COLO668 (cell line): ENCODE measurements at regions not wholly inside any gene's neighbourhood (a gene's known extent, or its start where the extent isn't known, plus 50 kb on each side); places are given as distances from the start of the nearest gene placed in this dataset.
"Not testable (repeated sequence)": the region's sequence is repeated elsewhere in the genome, so short reads cannot be mapped to it uniquely, and the experiment has no call there.

Experiments used
- DNase-seq: peaks from one replicate; lab custom pipeline; 2025; ENCODE audit not compliant: unreplicated experiment; lab: John Stamatoyannopoulos, UW

DNA sequence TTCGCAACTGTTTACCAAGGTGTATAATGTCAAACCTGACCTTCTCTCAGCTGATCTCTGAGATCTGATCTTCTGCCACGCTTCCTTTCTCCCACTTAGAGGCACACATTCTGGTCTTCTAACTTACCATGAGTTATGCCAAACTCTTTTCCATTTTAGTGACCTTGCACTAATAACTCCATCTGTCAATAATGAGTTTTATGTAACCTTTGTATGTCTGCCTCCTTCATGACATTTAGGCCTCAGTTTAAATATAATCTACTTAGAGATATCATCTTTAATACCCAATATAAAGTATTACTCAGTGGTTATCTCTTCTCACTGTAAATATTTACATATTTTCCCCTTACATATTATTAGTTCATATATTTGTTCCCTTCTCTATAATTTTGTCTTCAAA, 827.5 kb upstream of the PCDH20 start:
- DNase-seq: no peak

DNA sequence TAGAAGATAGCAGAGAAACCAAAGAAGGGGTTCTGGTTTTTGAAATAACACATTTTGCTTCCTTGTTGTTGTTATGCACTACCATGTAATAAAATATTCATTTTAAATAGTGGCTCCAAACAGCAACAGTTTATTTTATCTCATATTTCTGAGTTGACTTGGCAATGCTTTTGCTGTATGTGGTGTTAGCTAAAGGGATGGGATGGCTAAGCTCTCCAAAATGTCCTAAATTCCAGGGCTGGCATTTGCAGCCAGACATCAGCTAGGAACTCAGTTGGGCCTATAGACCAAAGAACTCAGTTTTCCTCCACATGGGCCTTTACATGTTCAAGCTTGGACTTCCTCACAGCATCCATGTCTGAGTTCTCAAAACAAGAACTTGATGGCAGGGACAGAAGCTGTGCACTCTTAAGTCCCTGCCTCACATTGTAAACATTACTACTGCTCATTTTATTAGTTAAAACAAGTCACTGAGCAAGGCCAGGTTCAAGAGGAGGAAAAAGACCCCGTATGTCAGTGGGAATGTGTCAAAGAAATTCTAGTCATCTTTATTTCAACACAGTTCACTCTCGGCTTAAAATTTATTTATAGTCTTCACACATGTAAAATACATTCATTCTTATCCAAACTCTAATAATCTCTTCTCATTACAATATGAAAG, 819.3 kb upstream of the PCDH20 start:
- no peak for DNase-seq

DNA sequence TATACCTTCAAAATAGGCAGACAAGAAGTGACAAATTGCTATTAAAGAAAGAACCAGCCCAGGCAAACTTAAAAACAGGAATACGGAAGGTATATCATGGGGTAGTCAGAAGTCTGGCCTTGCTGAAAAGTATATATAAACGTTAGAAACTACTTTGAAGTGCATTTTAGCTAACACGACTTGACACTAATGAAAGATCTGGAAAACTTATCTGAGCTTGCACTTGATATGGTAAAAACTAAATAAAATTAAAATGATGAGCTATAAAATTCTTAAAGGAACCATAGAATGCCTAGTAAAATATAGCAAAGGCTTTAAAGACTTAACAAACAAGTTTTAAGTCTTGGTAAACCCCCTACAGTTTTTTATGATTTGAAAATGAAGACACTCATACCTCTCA, 795.3 kb upstream of the PCDH20 start:
- DNase-seq: no peak

DNA sequence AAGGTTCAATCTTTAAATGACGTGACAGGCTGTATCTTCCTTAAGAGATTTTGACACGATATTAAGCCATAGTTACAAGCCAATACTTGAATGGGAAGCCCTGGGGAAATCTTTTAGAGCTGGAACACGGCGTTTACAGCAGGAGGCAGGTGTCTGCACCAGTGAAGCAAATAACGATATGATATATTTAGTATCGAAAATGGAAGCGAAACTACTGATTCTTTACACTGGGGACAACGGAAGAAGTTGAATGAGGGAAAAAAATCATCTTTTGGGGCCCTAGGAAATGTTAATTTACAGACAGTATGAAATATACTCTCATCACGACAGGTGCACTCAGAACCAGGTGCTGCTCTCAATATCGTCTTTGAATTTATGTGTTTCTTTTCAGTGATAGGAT, 793.9 kb upstream of the PCDH20 start:
- no peak for DNase-seq

DNA sequence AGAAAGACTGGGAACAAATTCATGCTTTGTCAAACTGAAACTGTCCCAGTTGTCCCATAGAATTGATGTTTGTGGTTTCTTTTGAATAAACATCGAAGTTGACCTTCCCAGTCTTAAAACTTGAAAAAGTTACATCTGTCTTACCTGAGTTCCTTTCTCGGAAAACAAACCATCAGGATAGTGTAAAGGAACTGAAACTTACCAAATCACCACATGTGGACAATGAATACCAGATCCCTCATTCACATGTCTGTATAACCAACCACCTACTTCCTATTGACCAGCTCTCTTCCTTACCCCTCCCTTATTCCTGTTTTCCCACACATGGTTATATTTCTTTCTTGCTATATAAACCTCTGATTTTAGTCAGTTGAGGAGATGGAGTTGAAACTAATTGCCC, 791.7 kb upstream of the PCDH20 start:
- no peak for DNase-seq

DNA sequence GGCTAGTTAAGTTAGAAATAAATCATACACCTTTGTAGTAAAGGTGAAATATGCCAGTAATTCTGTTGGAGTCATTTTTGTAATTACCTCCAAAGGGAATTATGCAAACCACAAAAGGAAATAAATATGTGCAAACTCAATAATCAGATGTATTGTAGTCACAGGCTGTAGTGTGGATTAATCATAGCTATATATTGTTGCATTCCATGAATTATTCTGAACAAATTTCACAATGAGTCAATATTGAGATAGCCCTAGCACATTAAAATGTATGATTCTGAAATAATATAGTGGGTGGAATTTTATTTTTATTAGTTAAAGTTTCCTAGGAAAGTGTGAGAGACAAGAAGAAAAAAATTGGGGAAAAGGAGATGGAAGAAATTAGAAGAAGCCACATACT, 790.5 kb upstream of the PCDH20 start:
- no peak for DNase-seq

DNA sequence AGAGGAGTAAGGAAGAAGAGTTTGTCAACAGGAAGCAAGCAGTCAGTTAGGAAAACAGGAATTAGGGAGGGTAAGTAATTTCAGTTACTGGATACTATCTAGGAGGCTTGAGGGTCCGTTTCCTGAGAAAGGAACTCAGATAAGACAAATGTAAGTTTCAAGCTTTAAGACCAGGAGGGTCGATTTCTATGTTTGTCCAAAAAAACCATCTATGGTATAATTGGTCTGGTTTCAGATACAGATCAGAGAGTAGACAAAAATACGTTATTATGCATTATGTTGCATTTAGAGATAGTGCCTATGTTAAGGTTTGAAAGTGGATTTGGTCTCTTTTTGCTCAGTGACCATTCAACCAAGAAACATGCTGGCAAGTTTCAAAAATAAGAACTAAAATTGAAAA, 789.6 kb upstream of the PCDH20 start:
- no peak for DNase-seq

DNA sequence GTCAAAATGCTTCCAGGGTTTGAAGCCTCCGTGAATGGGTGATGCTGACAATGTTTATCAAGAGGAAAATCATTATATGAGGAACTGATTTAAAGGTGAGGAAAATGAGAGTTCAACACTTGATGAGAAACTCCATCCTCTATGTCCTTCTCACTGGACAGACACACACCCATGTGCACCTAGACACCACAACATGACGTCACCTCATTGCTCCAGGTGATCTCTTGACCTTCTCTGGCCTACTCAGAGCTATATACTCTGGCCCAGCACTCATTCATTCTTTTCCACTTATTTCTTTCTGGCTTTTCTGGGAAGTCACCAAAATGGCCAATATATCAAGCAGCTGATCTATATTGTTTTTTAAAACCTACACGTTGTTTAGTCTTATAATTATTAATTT, 778.7 kb upstream of the PCDH20 start:
- DNase-seq: no peak

DNA sequence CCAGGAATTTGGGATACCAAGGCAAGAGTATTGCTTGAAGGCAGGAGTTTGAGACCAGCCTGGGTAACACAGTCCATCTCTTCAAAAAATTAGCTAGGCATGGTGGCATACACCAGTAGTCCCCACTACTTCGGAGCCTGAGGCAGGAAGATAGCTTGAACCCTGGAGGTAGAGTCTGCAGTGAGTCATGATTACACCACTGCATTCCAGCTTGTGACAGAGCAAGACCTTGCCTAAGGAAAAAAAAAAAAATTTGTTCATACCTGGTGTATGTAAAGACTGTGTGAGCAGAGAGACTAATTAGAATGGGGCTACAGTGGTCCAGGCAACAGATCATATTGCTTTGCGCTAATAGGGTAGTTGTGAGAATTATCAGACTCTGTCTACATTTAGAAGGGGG, 778.3 kb upstream of the PCDH20 start:
- DNase-seq: no peak

DNA sequence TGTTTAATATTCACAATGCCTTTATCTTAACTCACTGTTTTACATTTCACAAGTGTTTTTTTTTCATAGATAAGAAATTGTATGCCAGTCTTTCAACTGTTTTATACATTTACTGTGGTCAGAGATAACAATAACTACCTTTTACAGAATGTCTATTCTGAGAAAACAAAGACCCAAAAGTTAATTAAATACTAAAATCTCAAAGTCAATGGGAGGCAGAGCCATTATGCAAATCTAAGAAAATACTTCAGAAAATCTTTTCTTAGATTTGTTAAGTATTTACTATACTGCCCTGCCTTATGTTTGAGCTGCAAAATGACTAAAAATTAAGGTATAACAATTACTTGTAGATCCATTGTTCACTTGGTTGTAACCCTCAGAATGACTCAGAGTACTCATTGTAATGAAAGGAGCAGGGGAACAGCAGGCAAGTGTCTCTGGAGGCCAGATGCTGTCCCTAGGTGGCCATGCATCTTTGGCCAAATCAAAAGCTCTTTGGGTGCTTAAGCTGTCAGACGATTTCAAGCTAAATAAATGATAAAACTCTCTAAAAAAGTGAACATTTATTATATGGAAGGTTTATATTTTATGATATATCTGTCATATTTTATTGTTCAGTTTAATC, 770.1 kb upstream of the PCDH20 start:
- DNase-seq: no peak

DNA sequence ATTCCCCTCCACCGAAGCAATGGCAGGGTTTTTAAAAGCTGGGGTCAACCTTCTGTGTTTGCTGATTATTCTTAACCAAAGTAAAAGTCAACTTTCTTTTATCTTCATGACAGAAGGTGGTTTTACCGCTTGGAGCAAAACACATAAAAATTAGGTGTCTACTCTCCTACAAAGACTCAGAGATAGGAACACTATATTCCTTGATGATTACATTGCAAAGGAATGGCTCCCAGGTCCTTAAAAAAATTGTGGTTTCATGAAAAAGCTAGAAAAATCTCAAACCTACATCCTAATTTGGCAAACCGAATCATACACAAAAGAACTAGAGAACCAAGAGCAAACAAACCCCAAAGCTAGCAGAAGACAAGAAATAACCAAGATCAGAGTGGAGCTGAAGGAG, 760.4 kb upstream of the PCDH20 start:
- DNase-seq: no peak

DNA sequence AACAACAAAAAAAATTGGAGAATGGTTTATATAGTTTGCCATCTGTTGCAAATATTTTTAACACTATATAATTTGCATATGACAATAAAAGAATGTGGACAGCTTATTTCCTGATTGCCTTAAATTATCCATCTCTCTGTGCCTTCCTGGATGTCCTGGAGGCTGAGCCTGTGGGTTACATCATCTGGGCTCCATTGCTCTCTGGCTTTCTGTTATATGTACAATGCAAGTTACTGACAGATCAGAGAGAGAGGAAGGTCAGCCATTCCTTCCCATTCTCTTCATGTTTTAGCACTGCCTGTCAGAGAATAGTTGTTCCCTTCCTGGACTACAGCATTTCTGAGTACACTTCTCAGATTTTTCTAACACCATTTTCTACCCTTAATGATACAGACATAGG, 758.3 kb upstream of the PCDH20 start:
- DNase-seq: no peak

DNA sequence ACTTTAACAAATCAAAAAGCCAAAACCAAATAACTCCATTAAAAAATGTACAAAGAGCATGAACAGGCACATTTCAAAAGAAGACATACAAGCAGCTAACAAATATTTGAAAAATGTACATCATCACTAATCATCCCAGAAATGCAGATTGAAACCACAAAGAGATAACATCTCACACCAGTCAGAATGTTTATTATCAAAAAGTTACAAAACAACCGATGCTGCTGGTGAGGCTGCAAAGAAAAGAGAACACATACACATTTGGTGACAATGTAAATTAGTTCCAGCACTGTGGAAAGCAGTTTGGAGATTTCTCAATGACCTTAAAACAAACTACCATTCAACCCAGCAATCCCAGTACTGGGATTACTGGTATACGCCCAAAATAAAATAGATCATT, 756.0 kb upstream of the PCDH20 start:
- no peak for DNase-seq

DNA sequence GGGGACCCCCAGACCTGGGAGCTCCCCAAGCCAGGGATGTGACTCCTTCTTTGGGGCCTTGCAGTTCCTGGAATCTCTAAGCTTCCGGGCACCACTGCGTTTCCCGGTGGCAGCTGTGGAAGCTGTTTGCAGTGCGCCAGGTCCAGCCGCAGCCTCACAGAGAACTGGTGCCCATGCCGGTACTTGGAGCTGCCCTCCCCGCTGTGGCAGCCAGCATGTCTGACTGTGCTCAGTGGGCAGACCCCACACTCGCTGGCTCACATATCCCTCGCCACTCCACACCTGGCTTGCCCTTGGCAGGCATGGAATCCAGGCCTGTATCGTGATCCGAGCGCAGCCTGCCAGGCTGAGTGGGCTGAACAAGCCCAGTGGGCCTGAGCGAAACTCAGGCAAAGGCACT, 753.2 kb upstream of the PCDH20 start:
- DNase-seq: no peak

DNA sequence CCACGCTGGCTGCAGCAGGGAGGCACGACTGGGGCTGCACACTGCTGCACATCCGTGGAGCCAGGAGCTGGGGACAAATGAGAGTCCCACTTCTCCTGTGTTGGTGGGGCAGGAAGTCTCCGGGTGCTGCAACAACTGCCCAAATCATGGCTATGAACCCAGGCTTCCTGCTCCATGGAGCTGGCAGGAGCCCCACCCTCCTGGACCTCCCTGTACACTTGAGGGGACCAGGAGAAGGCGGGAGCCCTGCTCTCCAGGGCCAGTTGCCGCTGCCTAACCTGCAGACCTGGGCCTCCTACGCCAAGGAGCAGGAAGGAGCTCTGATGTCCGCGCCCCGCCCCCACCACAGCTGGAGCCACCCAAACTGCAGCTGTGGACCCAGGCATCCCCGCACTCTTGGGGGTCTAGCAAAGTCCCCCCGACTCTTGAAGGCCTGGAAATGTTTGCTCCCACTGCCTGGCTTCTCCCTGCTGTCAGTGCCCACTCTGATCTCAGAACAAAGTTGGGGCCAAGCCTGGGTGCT, 752.1 kb upstream of the PCDH20 start:
- DNase-seq: no peak

DNA sequence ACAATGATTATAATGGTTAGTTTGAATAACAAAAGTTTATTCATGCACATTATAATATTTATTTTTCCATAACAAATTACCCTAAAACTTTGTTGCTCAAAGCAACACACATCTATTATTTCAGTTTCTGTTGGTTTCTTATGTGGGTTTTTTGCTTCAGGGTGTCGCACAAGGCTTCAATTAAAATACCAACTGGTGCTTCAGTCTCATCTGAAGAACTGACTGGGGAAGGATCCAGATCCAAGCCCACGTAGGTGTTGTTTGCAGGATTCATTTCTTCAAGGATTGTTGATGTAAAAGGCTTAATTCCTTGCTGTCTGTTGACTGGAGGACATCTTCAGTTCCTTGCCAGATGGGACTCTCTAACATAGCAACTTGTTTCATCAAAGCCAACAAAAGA, 747.2 kb upstream of the PCDH20 start:
- DNase-seq: no peak

DNA sequence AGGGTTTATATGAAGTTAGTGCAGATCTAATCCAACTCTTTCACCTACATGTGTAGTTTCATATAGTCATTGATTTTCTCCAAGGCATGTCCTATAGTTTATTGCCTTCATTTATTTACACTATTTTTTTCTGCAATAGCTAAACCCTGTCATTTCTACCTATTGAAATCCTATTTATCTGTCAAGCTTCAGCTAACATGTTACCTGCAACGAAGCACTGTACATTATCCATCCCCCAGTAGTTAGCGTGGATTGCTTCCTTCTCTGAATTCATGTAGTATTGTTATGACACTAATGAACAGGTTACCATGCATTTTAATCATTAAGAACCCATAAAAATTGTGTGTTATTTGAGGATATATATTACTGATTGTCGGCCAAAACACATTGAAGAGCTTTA, 742.9 kb upstream of the PCDH20 start:
- no peak for DNase-seq

DNA sequence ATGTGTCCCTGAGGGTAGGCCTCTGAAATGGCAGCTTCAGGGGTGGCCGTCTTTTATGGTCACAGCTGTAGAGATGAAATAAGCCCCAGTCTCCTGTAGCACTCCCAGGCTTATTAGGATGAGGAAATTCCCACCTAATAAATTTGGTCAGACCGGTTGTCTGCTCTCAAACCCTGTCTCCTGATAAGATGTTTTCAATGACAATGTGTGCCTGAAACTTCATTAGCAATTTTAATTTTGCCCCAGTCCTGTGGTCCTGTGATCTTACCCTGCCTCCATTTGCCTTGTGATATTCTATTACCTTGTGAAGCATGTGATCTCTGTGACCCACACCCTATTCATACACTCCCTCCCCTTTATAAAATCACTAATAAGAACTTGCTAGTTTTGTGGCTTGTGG, 736.1 kb upstream of the PCDH20 start:
- not testable (repeated sequence) for DNase-seq

DNA sequence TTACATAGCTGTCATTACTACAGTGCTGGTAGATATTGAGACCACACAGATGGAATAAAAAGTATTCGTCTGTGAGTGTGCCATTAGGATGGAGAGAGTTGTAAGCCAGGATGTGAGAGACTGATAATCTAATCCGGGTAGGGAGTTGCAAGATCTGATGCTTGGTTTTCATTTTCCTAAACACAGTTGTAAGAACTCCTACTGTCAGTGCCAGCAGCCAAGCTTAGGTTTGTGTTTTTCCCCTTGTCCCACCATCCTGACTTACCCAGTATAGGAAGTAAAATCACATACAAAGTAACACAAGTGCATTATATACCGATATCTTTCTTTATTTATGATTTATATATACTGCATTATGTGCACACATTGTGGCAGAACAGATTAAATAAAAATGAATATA, 726.4 kb upstream of the PCDH20 start:
- no peak for DNase-seq

DNA sequence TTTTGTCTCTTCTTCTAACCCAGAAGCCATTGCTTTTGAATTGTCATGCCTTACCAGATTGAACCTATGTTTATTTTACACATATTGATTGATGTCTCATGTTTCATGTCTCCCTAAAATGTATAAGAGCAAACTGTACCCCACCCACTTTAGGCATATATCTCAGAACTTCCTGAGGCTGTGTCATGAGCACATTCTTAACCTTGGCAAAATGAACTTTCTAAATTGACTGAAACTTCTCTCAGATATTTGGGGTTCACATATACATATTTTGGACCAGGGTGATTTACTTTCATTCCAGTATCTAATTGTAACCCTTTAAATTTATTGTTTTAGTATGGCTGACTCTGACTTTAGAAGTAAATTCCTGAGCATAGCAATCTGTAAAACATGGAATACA, 723.9 kb upstream of the PCDH20 start:
- no peak for DNase-seq

DNA sequence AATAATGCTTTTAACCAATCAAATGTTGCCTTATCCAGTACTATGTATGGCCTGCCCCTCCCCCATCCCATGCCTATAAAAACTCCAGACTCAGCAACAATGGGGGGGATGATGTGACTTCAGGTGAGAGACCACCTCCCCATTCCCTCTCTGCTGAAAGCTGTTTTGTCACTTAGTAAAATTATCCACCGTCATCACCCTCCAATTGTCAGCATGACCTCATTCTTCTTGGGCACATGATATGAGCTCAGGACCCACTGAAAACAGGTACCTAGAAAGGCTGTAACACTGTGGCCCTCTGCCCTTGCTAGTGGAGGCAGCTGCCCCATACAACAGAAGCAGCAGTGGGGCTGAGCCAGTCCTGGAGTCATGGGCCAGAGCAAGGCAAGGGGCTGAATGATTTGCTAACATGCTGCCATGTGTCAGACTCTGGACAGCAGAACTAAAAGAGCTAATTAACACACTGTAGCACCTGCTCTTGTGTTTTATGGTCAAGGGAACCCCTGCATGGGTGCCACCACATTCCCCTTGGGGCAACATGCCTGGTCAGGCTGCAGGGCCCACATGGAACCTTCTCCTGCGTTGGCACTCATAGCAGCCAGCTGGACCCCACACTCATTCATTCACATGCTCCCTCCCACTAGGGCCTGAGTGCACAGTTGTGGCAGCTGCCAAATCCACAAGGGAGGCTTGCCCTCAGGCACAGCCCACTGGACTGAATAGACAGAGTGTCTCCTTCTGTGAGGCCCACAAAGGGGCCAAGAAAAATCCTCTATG, 722.2 kb upstream of the PCDH20 start:
- DNase-seq: no peak

DNA sequence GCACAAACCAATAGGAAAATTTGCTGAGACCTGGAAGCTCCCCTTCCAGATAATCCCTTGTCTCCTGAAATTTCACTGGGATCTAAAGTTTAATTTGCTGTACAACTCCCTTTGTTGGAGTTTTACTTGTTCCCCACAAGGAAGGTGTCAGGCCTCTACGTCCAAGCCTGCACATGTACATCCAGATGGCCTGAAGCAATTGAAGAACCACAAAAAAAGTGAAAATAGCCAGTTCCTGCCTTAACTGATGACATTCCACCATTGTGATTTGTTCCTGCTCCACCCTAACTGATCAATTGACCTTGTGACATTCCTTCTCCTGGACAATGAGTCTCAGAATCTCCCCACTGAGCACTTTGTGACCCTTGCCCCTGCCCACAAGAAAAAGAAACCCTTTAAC, 716.0 kb upstream of the PCDH20 start:
- DNase-seq: no peak
